ENCODE measurements at regions not wholly inside any gene's neighbourhood (a gene's known extent, or its start where the extent isn't known, plus 50 kb on each side); places are given as distances from the start of the nearest gene placed in this dataset.
A peak's percentile ranks its signal among the peaks of the same experiment; 100 is the strongest.

DNA sequence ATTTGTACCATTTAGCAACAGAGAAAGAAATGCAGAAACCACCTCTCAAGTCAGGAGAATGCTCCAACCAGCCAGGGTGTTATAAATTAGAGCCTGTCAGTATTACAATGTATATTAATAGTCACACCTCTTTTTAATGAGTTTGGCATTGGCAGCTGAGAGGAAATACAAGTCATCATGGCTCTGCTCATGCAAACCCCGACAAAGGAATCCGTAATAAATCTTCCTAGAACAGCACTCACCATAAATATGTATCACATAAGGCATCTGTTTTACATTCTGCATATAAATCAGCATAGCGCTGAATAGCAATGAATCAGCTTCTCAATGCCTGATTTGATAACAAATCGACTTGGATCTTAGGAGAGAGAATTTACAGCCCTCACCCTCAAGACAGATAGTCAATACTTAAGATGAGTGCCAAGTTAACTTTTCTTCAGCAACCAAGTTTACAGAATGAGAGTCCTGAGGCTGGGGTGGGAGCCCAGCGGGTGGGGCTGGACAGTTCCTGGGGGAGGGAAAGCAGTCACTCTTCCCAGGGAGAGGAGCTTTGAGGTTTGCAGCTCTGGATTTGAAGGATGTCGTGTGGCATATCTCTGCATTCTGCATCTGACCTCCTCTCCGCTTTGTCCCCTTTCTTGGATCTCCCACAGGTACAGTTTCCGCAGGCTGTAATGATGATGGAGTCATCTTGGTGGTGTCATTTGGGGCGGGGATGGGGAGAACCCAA is 1034.4 kb upstream of the NR2F2 start:
- peak; percentile 41 to 66 for DNase-seq

DNA sequence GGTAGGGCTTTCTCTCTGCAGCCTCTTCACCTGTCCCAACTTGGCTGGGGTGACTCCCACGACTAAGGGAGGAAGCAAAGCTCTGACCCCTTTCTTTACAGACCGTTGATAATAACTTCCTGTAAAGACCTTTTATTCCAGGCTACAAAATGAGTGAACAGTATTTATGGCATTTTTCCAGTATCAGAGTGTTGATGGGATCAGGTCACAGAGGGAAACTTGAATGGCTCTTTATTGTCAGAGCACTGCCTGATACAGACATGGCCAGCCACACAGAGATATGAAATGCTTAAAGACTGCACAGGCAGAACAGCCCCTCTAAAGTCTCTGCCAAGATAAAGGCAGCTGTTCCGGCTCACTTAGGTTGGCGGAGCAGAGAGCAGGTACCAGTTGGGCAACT is 1033.9 kb upstream of the NR2F2 start:
- peak; percentile 4 to 34 for DNase-seq

DNA sequence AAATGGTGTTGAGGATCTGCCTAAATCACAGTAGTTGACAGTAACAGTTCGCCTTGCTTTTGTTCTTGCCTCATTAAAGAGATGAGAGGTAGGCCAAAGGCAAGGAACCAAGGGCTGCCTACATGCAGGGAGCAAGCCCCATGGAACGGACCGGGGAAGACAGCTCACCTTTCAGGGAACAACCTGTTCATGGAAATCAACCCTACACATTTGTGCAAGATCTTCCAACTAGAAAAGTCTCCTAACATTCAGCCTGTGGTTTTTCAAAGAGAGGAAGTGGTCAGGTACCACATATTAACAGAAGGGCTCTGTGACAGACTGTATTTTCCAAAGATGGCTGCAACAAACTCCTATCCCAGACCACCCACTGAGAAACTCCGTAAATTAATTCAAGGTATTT is 1031.8 kb upstream of the NR2F2 start:
- DNase-seq = no peak

DNA sequence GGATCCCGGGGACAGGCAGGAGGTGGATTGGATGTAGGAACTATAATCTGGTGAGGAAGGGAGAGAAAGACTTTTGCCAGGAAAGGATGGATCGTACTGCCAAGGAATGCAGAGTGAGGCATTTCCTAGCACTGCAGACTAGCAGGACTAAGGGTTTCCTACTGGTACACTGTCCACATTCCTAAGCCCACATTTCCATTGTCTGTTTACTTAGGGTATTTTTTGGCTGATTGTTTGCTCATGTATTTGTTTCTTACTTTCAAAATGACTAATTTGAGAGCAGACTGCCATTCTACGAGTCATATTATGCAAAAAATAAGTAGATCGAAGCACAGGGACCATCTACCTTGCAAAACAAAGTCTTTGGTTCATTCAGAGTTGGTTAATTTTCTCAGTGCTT is 1029.5 kb upstream of the NR2F2 start:
- no peak for DNase-seq

DNA sequence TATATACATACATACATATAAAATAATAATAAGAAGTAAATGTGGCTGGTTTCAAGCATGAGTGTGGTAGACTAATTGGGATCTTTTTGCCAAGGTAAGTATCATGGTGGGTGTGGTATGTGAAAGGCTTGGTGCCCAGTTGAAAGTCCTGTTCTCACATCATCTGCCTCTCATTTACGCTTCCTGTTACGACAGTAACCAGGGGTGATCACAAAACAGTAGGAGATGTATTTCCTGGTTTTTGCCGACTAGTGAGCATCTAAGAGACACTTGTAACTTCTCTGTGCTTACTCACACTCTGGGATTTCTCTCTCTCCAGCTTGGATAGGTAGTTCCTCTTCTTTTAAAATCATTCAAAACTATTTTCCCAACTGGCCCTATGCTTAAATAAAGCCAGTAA is 1028.3 kb upstream of the NR2F2 start:
- no peak for DNase-seq

DNA sequence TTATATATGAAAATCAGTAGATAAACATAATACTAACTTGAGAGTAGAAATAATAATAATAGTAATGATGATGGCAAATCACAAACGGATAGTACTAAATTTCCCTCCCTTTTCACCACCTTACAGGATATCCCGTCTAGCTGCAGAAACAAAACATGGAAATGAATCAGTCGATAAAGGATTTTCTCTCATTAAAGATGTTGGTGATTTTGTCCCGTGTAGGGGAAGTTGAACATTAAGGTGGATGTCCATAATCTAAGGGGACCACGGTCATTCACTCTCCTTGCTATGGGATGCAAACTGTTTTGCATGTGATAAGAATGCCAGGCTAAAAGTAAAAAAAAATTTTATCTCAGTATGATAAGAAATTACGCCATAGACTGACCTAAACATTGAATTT is 1027.7 kb upstream of the NR2F2 start:
- no peak for DNase-seq

DNA sequence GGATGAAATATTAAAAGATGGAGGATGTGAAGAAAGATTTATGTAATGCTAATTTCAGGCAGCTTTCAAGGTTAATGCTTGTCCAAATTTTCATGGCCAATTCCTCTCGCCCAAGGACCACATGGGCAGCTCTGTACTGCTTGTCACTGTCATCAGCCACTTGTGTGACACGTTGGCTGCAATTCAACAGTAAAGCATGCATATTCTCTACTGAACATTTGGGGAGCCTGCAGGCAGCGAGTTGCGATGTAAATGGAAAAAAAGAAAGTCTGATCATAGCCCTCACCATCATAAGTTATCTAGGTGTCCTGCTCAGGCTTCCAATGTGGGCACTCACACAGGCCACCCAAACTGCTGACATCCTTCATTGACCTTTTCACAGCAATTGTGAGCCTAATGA is 1026.8 kb upstream of the NR2F2 start:
- no peak for DNase-seq

DNA sequence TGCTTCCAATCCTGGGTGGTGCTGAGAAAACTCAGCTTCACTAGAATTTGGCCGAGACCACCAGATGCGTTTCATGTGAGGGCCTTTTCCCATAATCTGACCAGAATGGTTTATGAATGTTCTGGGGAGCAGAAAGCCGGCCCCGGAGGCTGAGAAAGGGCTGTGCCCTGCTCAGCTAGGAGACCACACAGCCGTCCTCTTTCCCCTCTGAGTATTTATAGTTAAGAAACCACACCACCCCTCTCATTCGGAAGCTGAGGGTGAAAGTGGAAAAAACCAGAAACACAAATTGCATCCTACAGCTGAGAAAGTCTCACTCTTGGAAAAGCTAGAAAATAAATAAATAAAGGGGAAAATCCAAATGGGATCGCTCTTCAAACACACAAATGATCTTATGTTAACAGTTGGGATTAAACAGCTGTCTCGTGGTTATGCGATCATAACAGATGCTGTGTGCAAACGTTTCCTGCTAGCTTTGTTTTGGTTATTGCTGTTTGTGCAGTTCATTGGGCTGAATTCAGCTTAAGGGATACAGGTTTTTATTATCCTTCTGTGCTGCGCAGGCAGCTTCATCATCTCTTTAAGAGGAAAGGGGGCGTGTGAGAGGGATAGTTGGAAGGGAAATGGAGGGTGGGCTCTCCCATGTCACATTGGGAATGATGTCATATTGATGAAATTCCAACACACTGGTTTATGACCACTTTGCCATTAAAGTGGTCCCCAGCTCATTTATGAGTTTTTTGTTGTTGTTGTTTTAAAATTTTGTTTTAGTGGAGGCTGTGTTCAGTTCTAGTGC is 1026.2 kb upstream of the NR2F2 start:
- DNase-seq = peak; percentile 30 to 53

DNA sequence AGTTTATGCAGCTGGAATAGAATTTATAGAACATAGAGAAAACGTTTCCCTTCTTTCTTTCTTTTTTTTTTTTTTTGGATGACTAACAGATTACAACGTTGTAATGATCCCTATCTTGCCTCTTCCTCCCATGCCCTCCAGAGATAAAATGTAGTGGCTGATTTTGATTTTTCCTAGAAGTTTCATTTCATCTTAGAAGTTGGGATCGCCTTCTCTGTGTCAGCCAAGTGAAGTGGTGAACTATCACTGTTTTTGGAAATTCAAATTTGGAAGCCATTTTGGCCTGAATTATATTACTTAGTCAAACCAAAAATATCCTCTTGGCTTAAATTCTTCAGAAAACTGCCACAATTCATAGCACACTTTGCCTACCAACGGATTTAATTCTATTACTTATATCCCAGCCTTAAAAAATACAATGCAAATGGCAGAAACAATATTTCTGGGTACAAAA is 1025.5 kb upstream of the NR2F2 start:
- DNase-seq = no peak

DNA sequence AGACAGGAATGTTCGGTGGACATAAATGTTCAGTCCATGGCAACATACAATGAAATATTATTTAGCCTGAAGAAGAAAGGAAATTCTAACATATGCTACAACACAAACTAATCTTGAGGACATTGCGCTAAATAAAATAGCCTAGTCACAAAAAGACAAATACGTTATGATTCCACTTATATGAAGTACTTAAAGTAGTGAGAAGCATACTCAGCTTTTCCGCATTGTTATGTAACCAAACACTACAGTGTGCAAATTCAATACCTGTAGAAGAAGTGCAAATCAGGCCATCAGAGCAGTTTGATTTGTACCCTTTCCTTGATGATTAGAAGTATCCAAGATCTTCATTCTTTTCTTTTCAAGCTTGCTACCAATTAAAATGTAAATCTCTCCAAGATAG is 1023.4 kb upstream of the NR2F2 start:
- no peak for DNase-seq

DNA sequence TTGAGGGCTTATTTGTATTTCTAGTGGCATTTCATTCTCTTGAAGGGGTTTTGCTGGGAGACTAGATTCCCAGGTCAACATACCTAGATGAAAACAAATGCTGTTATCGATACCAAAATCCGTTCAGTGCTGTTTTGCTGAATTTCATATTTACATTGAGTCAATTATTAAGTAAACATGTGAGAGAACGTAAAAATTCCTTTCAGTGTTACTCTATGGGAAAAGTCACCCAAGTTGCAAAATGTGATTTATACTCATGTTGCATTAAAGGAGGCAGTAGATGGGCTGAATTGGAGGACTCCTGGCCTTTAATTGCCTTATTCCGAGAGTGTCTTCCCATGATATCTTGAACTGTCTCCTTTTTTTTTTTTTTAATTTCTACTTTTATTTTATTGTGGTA is 1011.3 kb upstream of the NR2F2 start:
- DNase-seq = no peak

DNA sequence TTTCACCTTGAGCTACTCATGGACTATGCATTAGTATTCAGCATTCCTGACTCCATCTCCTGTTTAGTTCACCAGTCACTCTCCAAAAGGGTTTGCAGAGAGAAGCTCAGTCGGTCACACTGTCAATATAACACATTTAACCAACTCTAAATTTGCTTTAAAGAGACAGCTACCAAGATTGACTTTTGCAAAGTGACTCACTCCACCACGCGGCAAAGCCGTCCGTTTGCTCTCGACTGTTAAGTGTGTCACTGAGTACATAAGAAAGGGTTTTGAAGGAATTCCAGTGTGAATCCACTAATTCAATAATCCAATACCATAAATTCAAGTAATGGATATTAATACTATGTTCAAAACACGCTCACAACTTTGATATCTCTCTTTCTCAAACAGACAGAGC is 1006.7 kb upstream of the NR2F2 start:
- DNase-seq = peak; percentile 79 to 85

DNA sequence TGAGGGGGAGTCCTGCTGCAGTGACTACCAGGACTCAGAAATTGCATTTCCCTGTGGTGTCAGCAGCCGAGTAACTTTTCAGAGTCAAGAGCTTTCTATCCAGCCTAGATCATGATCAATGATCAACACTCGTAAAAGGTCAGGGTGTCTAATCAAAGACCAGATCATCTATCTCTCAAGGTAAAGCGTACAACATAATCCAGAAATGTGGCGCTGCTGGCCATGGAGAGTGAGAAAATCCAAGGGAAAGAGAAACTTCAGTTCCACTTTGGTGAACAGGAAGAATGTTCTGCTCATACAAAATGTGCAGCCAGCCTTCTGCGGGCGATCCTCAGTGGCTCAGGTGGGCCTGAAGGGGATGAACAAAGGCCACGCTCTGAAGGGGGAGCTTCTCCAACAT is 1005.8 kb upstream of the NR2F2 start:
- peak; percentile 19 to 56 for DNase-seq

DNA sequence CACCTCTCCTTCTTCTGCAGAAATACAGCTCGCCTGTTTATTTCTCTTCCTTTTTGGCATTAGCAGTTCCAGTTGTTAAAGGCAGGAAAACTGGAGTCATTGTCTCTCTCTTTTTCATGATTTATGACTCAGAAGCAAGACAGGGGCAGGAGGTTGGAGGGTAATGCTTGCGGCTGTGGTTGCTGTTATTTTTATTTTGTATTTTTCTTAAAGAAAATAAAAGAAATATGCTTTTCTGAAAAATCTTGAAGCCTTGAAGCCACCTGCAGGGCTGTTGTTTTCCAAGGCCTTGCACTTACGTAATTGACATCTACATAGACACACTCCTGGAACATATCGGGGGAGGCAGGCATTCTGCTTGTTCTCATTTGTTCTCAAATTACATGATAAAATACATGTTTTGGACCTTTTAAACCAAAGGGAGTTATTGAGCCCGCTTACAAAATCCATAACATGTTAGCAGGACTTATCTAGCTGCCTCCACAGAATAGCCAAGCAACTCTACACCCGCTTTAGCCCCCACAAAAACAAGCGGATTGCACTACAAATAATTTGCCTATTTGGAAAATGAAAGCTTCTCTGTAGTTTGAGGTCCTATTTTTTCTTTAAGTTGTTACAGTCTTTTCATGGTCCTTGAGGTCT is 1004.6 kb upstream of the NR2F2 start:
- peak; percentile 61 to 78 for DNase-seq

DNA sequence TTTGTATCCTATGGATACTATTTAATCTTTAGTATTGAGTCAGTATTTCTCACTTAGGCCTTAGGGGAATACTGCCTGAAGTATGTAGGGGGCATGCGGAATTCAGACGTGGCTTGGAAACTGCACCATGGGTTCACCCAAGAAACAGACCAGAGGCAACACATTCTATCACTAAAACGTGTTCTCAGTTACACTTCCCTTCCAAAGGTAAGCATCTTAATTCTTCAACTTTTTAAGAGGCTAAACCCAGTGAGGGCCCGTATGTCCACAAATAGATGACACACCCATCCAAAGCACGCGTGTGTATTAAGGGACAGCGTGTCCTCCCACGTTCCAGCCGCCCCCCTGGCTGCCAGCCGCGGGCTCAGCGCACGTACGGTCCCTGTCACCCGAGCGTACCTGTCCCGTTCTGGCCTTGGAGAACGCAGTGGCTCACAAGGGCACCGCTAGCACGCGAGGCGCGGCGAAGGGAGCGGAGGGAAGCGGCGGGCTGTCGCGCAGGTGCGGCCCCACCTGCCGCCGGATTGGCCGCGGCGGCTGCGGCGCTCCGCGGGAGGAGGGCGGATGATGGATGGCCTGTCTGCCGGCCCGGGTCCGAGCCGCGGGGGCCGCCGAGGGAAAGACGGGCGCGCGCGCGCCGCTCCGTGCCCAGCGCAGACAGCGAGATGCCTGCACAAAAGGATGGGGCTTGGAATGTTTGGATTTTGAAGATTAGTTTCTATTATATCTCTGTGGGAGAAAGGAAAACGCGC is 1003.9 kb upstream of the NR2F2 start:
- DNase-seq = peak; percentile 61 to 92

DNA sequence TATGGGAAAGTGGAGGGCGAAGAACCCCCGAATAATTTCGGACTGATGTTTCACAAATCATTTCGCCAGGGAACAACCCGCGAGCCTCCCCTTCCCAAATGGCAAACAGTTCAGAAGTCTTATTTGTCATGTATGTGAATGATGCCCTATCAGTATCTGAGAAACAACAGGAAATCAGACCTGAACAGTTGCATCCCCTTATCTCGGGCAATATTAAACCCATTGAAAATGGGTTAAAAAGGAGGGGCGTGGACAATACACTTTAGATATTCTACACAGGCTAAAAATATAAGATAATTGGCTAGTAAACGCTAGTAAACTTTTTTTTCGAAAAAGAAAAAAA is 1003.3 kb upstream of the NR2F2 start:
- DNase-seq = peak; percentile 57 to 80

DNA sequence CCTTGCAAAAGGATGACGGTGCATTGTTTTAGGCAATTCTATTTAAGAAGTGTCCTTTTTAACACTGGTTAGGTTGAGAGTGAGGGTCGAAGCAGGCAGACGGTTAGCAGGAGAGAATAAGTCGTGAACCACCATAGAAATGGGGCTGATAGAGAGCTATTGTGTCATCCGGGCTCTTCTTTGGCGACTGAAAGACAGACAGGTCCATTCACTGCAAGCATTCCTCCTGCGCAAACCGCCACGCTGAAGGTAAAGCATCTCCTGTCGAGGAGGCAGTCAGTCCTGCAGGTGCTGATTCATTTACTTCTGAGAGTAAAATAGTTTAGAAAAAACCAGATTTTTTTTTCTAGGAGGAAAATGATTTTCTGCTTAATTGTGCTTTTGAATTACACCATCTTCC is 1002.8 kb upstream of the NR2F2 start:
- DNase-seq = peak; percentile 78 to 86

DNA sequence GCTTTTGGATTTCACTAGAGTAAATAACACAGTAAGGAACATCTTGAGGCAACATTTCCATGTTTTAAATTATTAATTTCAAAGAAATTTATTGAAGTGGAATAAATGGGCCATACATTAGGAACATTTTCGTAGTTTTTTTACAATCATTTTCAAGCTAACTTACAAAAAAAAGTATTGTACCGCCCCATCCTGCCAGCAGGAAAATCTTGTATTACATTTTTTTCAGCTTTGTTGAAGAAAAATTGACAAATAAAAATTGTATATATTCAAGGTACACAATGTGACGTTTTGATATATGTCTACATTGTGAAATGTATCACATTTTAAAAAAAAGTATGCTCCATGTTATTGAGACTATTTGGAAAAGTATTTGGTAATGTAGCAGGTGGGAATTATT is 1001.9 kb upstream of the NR2F2 start:
- peak in 1 of 2 experiments; percentile 3 for DNase-seq

DNA sequence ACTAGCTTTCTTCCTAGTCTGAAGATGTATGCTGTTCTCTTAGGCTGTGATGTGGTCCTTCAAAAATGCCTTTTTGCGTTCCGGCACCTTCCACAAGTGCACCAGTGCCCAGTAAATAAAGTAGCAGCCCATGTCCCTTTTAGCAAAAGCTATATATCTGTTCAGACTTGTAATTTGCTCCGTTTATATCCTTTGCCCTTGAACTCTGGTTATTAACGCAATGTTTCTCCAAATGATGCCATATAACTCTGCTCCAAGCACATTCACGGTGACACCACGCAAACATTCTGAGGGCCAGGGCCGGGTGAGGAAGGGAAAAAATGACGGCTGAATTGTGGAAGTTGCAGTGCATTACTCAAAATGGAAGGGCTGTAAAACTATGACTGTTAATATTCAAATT is 1001.1 kb upstream of the NR2F2 start:
- peak; percentile 91 for DNase-seq

DNA sequence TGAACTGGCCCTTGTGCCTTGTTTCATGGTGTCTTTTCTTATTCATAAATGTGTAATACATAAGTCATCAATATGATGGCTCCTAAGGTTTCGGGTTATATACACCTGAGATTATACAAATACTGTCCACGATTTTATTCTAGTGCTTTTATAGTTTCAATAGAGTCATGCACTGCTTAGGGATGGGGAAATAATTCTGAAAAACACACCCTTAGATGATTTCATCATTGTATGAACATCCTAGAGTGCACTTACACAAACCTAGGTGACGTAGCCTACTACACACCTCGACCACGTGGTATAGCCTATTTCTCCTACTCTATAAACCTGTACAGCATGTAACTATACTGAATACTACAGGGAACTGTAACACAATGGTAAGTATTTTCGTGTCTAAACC is 988.8 kb upstream of the NR2F2 start:
- DNase-seq = no peak

DNA sequence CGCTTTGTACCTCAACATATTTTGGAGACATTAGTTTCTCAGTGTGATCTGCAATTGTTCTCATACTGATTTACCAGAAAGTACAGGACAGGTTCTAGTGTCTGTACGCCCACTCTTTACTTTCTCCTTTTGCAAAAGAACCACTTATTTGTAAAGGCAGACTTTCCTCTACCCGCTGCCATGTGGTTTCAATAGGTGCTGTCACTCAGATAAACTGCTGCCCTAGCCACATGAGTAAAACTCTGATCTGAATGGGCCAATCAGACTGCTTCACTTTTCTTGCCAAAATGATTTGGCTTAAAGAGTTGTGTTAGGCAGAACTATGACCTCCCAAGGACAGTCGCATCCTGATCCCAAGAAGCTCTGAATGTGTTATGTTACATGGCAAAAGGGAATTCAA is 984.6 kb upstream of the NR2F2 start:
- no peak for DNase-seq

DNA sequence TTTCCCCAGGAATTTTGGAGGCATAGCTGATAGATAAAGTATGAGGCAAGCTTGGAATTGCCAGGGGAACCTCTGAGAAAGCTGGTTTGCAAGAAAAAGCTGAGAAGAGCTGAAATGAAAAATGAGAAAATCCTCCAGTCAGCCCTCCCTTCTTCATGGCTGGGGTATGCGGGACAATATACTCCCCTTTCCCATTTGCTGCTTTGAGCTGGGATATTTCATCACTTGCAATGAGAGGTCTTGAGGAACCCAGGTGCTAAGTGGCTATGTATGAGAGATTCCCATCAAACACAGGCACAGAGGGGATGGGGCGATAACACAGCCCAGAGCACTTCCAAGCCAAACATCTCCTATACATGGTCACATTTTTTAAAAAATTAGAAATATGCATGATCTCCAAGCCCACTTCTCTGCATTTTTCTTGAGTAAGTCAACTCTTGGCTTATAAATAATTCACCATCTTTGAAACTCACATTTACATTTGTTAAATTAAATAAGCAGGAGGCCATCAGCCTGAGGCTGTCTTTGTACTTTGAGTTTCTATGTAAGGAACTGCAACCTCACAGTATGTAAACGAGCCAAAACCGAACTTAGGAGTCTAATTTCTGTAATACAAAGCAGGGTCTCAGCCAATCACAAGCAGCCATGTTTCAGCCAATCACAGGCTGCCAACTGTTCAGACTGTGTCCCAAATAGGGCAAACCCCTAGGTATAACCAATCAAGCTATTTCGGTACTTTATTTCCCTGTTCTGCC is 983.6 kb upstream of the NR2F2 start:
- DNase-seq = no peak

DNA sequence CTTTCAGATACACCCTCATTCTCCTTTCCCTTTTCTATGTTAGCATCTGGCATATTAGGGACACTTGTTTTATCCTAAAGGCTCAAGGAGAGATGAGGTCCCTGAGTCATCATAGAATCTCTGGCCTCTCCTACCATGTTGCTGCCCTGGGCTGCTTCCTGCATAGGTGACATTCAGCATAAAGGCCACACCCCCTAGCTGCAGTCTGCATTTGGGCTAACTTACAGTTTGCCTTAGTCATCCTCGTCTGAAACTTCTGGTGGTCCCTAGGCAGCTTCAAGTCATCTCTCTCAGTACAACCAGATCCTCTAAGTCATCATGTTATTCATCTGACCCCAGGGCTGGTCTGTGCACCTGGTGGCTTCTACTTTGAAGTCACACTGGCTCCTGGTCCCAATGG is 982.7 kb upstream of the NR2F2 start:
- no peak for DNase-seq
